MM.1S (cell line): ENCODE measurements at regions not wholly inside any gene's neighbourhood (a gene's known extent, or its start where the extent isn't known, plus 50 kb on each side); places are given as distances from the start of the nearest gene placed in this dataset.

Source experiments
- EZH2 ChIP-seq: fragments of 300-600 bp; sonication (generic); optimal IDR thresholded peaks from 2 replicates; pipeline ENCODE3; 2017; ENCODE audit warnings: low read depth, mild to moderate bottlenecking, antibody characterized with exemption, low read length, mixed read lengths
- TF ChIP-seq, protein P1 (sequence below): fragments of 300-600 bp; sonication (generic); IDR thresholded peaks from 2 replicates; pipeline ENCODE4 v1.5.1; 2016; ENCODE audit warnings: antibody characterized with exemption, low read length, mixed read lengths

GRCh38 chr18:78624646-78625279 is 354.9 kb upstream of the SALL3 start:
- TF ChIP-seq, protein P1, sequence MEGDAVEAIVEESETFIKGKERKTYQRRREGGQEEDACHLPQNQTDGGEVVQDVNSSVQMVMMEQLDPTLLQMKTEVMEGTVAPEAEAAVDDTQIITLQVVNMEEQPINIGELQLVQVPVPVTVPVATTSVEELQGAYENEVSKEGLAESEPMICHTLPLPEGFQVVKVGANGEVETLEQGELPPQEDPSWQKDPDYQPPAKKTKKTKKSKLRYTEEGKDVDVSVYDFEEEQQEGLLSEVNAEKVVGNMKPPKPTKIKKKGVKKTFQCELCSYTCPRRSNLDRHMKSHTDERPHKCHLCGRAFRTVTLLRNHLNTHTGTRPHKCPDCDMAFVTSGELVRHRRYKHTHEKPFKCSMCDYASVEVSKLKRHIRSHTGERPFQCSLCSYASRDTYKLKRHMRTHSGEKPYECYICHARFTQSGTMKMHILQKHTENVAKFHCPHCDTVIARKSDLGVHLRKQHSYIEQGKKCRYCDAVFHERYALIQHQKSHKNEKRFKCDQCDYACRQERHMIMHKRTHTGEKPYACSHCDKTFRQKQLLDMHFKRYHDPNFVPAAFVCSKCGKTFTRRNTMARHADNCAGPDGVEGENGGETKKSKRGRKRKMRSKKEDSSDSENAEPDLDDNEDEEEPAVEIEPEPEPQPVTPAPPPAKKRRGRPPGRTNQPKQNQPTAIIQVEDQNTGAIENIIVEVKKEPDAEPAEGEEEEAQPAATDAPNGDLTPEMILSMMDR = no peak
- TF ChIP-seq EZH2 = no peak
